CD4-positive, alpha-beta T cell treated with Interleukin-15 for 1 hour (primary cell): ENCODE measurements at regions not wholly inside any gene's neighbourhood (a gene's known extent, or its start where the extent isn't known, plus 50 kb on each side); places are given as distances from the start of the nearest gene placed in this dataset.

Source experiments
- DNase-seq: peaks from one replicate; pipeline ENCODE4 v3.0.0-alpha.2; 2020

DNA sequence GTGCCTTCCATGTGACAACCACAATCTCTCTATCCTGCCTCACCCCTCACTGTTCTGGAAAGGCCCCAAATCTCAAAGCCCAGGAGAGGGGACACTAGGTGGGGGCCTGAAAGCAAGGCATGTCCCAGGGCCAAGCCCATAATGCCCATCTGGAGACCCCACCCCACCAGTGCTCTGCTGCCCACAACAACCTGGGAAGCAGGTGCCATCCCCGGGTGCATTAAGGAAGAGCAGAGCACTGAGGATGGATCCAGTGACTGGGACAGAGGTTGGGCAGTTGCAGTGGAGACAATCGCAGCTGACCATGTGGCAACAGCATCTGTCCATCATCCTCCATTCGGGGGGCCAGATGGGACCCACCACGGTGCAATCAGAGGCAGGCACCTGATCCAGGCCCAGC is 106.2 kb upstream of the PRR20G start:
- no peak for DNase-seq

DNA sequence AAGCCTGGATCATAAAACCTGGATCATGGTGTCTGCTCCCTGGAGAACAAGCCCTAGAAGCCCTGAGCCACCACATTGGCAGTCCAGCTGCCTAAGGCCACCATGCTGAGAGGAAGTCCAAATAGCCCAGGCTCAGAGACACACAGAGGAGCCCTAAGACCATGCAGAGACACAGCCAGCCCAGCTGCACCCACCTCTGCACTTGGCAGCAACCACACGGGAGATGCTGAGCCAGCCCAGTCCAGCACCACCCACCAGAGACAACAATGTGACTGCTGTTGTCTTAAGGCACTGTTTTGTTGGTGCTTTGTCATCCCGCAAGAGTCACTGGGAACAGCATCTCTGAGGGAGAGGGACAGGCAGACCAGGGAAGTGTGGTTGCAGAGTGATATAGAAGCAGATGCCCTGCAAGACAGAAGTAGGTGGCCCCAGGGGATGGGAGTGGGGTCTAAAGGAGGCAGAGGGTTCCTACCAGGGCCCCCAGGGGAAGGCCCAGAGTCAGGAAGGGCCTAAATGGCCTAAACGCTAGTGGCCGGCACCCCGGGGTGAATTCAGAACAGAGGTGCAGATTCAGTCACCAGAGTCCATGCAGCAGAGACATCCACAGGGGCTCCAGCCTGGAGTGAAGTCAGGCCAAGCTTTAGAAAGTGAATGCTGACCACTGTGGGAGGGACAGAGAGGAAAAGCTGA is 105.4 kb upstream of the PRR20G start:
- DNase-seq, result no peak

DNA sequence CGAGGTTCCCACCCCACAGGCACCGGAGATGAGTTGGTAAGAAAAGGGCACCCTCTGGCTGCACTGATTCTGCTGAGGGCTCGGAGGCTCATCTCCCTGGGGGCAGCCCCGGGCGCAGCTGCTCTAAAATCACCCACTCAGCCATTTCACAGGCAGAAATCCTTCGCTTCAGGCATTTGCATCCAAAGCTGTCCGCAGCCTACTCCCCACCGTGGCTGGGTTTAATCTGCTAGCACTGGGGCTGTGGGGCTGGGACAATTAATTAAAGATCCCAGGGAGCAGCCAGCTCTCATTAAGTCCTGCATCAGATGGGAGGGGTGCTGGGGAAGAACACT is 104.3 kb upstream of the PRR20G start:
- no peak for DNase-seq

DNA sequence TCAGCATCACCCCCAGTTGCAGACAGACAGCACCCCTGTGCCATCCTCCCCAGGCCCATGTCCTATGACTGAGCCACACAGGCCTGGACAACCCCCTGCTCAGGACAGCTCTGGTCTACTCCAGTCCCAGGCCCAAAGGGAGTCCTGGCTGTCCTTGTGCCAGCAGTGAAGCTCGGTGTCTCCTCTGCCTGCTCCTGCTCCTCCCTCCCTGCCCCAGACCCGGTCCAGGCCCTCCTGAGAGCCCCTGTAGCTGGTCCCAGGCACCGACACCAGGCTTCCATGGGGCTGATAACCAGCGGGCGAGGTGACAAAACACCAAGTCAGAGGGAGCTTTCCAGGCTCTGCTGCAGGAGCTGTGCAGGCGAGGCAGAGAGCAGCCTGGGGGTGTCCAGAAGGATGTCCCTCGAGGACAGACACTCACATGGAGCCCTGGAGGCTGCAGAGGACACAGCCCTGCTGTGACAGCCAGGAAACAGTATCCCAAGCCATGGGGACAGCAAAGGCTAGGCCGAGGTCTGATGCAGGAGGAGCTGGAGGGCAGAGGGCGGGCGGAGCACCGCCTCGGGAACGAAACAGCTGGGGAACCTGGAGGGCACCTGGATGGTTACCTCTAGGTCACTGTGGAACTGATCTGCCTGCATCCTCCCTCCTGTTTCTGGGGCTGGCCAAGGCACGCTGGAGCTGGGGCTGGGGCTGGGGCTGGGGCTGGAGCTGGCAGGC is 103.8 kb upstream of the PRR20G start:
- no peak for DNase-seq

DNA sequence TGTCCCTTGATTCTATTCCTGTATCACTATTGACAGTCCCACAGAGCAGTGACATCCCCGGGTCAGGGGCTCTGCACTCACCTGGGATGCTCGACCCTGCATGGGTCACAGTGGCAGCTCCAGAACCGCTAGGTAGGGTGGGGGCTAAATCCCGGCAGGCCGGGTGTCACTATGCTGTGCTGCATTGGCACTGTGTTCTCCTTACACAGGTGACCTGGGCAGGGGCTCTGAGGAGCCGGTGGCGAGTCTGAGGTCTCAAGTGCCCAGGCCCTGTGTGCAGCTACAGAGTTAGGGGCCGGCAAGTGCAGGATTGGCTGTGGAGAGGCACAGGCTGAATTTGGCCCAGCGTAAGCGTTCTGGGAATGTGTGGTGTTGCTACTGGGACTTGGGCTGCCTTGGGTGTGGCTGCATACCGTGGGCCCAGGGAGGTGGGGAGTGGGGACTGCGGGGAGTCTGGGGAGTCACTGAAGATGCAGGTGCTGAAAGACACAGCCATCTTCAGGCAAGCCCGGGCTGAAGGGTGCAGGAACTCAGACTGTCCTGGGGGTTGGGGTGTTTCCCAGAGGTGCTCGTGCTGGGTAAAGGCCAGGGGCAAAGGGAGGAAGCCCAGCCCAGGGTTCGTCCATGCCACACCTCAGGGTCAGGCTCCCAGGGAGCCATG is 102.6 kb upstream of the PRR20G start:
- DNase-seq, result no peak

DNA sequence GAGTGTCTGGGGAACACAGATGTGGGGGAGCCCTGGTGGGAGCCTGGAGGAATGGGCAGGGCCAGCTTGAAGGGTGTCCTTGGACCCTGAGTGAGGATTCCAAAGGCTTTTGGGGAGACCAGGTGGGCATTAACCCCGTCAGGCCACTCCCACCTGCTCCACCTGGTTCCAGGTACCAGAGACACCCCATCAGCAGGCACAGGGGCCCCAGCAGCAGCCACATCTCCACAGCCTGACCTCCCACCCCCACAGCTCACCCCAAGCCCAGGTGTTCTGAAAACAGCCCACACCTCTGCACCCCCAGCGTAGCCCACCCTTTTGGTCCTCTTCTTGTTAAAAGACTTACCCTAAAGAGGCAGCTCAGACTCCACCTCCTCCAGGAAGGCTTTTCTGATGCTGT is 102.1 kb upstream of the PRR20G start:
- DNase-seq, result no peak

DNA sequence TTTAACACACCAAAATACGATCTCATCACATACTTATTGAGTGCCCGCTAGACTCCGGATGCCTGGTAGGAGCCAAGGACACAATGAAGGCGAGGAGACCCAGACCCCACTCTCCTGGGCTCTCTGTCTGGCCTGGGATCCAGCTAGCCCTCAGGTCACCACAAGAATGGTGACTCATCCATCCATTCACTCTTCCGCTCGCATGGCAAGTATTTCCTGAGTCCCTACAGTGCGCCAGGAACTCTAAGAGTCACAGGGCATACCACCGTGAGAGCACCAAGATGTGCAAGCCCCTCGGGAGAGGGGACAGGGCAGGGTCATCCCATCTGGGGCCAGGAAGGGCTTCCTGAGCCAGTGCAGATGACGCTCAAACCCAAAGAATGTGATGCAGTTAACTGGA is 101.6 kb upstream of the PRR20G start:
- no peak for DNase-seq

DNA sequence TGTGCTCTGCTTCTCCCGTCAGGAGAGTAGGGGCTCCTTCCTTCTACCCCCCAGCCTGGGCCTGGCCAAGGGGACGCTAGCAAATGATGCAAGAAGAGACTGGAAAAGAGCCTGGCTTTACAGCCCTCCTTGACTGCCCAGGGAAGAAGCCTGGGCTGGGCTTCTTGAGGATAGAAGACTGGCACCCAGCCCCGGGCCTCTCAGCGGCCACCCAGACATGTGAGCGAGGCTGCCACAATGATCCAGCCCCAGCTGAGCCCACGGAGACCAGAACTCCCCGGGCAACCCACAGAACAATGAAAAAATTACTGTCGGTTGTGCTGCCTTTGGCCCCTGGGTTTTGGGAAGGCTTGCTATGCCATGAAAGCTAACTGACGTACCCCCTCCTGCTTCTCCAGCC is 100.6 kb upstream of the PRR20G start:
- no peak for DNase-seq

DNA sequence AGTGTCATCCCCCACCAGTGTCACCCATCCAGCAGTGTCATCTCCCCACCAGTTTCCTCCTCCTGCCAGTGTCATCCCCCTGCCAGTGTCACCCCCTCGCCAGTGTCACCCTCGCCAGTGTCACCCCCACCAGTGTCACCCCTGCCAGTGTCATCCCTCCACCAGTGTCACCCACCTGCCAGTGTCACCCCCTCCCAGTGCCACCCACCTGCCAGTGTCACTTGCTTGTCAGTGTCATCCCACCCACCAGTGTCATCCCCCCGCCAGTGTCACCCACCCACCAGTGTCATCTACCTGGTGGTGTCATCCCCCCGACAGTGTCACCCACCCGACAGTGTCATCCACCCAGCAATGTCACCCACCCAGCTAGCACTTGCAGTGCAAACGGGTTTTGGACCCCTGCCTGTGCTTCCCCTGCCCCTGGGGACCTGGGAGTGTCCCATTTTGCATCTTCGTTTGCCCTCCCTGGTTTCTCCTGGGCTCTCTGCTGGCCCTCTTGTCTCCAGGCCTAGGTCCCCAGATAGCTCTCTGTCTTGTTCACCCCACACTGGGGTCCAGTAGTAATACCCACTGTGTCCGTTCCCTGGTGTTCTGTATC is 99.8 kb upstream of the PRR20G start:
- no peak for DNase-seq

DNA sequence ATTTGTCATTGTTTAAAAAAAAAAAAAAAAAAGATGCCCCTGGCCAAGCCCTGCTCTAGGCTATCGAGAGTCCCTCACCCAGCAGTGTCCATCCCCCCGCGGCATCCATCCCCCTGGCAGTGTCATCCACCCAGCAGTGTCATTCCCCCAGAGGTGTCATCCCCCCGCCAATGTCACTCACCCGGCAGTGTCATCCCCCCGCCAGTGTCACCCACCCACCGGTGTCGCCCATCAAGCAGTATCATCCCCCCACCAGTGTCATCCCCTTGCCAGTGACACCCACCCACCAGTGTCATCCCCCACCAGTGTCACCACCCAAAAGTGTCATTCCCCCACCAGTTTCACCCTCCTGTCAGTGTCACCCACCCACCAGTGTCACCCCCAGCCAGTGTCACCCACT is 99.3 kb upstream of the PRR20G start:
- no peak for DNase-seq

DNA sequence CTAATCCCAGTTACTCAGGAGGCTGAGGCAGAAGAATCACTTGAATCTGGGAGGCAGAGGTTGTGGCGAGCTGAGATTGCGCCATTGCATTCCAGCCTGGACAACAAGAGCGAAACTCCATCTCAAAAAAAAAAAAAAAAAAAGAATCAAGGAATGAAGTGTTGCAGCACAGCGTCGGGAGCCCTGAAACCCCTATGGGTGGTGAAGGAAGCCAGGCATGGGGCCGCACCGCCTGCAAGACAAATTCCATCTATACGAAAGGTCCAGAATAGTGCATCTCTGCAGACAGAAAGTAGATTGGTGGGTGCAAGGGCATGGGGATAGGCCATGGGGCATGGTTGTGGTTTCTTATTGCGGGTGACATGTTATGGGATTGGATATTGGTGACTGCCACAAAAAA is 98.6 kb upstream of the PRR20G start:
- DNase-seq, result no peak

DNA sequence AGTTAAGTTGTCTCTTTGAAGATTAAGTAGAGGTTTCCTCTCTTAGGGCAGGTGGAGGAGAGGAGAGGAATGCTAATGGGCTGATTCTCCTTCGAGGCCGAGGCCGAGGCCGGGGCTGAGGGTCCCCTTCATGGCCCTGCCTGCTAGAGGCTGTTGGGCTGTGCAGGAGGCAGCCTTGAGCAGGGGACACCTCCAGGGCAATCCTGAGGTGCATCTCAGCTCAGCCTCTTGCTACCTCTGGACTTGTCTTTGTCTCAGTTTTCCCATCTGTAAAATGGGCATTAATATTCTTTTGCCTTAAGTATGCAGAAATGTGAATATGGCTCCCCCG is 97.7 kb upstream of the PRR20G start:
- DNase-seq, result no peak

DNA sequence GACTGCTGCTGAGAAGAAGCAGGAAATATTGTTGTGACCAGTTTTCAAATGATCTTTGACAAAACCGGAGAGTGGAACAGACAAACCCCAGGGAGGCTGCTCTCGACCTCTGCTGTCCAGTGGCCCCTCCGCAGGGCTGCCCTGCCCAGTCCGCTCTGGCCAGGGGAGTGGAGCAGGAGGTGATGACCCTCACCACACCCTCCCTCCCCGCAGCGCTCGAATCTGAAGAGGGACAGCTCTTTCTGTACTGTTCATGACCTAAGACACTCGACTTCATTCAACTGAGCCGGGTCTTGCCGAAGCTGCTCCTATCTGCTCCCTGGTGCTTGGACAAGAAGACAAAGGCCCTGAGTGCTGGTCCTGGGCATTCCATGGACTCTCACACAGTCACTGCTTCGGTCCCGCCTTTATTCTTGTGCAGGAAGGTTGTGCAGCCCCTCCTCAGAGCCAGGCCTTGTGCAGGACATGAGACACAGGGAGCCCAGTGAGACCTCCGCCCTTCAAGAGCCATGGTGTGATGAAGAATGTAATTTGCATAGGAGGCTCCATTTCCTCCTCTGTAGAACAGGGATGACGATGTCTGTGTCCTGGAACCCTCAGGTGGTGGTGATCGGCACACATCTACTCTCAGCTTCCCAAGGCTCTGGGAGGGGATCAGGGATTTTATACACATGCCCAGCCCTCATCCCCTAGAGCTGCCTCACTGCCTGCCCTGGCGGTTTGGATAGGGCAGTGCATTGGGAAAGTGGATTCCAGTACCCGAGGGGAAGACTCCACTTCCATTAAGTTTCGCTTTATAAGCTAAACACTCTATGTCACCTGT is 97.1 kb upstream of the PRR20G start:
- DNase-seq, result no peak

DNA sequence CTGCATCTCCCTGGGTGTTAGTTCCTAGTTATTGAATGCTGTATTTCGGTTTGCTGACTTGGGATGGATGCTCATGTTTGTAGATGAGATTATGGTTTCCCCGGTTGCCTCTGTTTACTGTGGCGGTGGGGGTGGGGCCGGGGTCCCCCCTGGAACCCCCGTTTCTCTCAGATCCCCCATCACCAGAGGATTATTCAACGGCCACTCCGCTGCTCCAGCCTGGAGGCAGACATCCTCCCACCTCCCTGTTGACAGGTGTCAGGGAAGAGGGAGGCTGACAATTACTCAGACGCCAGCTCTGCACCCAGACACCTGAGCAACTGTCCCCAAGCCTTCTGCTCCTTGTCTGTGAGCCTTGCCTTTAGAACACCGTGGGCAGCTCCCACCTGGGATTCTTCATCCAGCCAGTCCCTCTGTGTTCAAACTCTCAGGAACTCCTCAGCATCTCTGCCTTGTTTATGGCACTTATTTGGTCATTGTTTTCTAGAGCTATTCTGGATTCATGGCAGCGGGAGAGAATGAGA is 95.9 kb upstream of the PRR20G start:
- DNase-seq, result no peak

DNA sequence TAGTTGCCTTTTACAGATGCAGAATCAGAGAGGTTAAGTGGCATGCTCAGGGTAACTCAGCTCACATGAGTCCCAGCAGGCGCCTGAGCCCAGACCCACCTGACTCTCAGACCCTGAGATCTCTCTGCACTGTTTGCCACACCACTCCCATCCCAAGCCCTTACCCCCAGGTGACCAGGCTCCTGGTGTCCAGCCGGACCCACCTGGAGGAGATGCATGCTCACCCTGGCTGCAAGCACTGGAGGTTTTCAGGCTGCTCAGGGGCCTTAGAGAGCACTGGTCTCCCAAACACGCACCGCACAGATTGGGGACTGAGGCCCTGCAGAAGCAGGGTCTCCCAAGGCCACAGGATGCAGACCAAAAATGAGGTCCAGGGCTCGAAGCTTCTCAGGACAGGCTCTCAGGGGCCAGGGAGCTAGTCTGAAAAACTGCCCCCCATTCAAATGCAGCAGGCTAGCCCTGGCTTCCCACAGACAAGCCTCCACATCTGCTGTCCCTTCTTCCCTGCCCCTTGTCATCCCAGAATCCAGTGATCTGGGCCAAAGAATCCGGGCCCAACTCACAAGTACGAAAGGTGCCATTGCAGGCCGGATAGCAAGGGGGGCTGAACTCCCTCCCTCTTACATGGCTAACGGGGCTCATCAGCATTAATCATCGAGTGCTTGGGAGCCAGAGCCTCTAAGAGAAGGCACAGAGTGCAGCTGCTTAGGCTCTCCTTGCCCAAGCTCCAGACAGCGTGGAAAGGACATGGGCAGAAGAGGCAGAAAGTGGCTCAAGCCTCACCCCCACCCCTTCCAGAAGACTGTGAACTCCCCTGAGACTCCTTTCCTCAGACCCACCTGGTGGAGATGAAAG is 90.2 kb upstream of the PRR20G start:
- no peak for DNase-seq

DNA sequence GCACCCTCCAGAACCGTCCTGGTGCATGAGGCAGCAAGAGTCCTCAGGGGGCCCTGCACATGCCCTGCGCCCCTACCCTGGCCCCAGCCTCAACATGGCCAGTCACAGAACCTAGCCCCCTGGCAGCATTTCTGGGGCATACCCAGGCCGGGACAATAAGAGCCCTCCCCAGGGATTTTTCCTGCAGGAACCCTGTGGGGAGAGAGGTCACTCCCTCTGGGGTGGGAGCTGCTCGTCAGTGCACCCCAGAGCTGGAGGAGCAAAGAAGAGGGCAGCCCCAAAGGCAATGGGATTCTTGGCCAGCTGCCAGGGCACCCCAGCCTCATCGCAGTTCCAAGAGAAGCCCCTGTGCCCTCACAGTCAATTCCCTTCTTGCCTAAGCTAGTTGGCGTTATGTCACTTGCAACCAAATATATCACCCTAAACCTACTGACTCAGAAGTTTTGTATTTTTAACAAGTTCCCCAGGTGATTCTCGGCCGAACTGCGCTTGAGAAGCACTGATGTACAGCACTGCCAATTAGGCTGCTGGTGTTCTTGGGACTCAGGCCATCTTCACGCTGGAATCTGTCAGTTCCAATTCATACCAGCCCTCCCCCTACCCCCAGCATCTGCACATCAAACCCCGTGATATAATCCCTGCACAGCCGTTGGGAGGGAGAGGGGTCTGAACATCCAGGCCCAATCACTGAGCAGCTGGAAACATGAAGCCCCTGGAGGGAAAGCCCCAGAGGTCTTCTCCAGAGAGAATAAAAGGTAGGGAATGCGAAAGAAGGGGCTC is 87.5 kb upstream of the PRR20G start:
- no peak for DNase-seq

DNA sequence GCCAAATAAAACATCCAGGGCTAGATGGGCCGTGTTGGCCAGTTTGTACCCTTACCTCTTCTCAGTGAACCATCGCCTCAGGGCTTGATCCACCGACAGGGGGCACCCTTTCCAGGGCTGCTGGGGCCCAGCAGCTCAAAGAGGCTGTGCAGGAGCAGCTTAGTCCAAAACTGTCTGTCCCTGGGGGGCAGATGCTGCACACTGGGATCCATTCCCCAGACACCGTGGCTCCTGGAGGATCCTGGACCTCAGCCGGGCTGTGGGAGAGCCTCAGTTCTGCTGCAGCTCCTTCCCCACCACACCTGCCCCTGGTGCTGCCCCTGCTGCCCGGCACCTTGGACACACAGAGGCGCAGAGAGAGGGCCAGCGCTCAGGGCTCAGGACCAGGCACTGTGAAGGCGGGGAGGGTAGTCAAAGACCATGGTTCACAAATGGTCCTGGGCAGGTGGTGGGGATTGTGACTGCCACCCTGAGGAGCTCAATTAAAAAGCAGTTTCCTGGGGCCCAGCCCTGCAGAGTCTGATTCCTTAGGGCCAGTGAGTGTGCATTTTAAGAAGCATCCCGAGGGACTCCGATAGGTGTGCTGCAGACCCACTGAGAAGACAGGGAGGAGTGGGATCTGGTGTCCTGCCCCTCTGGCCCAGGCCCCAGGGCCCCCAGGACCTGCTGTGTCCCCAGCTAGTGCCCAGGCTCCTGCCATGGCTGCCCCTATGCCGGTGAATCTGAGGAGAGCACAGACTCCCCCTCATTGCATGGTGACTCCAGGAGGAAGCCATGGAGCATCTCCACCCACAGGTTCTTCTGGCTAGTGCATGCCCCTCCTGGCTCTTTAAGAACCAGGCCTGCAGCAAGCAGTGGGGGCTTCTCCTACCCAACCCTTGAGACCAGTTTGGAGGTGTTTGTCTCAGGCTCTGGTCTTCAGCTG is 86.5 kb upstream of the PRR20G start:
- no peak for DNase-seq

DNA sequence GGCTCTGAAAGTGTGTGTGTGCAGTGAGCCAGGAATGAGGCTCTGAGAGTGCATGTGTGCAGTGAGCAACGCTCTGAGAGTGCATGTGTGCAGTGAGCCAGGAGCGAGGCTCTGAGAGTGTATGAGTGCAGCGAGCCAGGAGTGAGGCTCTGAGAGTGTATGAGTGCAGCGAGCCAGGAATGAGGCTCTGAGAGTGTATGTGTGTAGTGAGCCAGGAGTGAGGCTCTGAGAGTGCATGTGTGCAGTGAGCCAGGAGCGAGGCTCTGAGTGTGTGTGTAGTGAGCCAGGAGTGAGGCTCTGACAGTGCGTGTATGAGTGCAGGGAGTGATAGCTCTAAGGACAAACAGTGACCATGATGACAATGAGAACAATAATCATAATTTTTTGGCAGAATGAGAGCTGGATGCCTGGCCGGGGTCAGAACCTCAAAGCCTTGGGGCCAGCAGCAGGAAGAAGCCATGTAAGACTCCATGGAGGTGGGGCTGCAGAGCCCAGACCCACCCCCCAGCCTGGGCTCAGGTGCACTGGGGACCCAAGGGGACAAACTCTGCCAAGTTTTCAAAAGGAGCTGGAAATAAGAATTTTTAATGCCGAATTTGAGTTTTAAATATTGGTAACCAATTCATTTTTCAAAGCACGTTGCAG is 85.7 kb upstream of the PRR20G start:
- no peak for DNase-seq

DNA sequence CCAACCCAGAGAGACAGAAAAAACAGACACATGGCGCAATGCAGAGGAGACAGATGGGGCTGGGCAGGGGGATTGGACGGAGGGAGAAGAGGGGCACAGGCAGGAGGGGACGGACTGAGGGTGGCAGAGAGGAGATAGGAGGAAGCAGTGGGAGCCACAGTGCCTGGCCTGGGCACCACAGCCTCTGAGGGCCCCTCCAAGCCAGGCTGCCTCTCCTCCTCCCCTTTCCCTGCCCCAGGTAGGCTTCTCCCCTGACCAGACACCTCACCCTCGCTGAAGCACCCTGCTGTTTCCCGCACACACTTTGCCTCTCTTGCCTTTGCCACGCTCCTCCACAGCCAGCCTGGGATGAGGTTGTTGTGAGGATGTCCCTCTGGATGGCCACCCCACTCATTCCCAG is 84.0 kb upstream of the PRR20G start:
- DNase-seq, result no peak

DNA sequence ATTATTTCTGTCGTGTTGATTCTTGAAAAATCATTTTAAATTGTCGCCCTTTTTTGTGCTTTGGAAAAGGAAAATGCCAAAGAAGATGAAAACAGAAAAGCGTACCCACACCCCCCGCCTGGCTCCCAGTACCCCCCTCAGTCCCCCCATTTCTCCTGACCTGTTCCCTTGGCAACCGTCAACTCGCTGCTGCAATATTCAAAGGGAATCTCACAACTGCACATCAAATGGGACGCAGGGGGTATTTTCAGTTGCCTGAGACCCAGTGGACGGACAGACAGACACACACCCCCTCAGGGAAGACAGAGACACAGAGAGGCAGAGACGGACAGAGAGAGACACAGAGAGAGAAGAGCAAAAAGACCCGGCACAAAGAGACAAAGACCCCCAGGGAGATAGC is 83.5 kb upstream of the PRR20G start:
- DNase-seq, result no peak
